Erythroblast (primary cell): ENCODE measurements at regions not wholly inside any gene's neighbourhood (a gene's known extent, or its start where the extent isn't known, plus 50 kb on each side); places are given as distances from the start of the nearest gene placed in this dataset.

Experiments used
- GATA1 ChIP-seq: IDR thresholded peaks from 2 replicates; pipeline ENCODE4 v1.6.1; 2011; ENCODE audit warnings: low read depth, mild to moderate bottlenecking, control low read depth, low read length, moderate library complexity
- POLR2A ChIP-seq: IDR thresholded peaks from 2 replicates; pipeline ENCODE4 v1.6.1; 2011; ENCODE audit warnings: mild to moderate bottlenecking, low read length

DNA sequence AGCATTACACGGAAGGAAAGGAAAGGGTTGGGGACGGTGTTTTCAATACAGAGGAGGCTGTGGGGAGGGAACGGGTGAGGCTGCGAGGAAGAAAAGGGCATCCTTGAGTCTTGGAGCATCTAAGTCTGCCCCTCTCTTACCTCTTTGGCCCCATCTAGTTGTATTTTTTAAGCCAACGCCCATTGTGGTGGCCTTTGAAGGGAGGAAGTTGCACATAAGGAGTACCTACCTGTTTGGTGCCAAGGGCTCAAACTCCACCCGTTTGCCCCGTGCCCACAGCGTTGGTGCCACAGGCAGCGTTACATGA is 146.1 kb upstream of the UMPS start:
- TF ChIP-seq POLR2A (no peak), GATA1 (no peak)
